Breast epithelium (tissue), 4 donors: ENCODE measurements at regions not wholly inside any gene's neighbourhood (a gene's known extent, or its start where the extent isn't known, plus 50 kb on each side); places are given as distances from the start of the nearest gene placed in this dataset.
"Not testable (repeated sequence)": the region's sequence is repeated elsewhere in the genome, so short reads cannot be mapped to it uniquely, and the experiment has no call there.

Source experiments
- DNase-seq, 2 donors: peaks; one replicate each; pipeline ENCODE4 v3.0.0-alpha.2; 2019; ENCODE audit warnings: low spot score in 2 of 2
- H3K27ac ChIP-seq, 2 donors: fragments of 200-600 bp; sonication (generic) in 1 of 2; one replicate each; pipeline ENCODE4 v1.5.1; 2016 to 2019; ENCODE audit warnings: mild to moderate bottlenecking in 1 of 2
- H3K27me3 ChIP-seq, 2 donors: fragments of 200-600 bp; sonication (generic) in 1 of 2; one replicate each; pipeline versions ENCODE4 v1.5.1 to v1.6.0; 2017 to 2019; ENCODE audit warnings: control low read depth in 1 of 2, mild to moderate bottlenecking in 1 of 2
- H3K36me3 ChIP-seq: fragments of 200-600 bp; one replicate; pipeline ENCODE4 v1.5.1; 2019
- H3K4me1 ChIP-seq, 2 donors: fragments of 200-600 bp; sonication (generic); one replicate each; pipeline ENCODE4 v1.5.1; 2016 to 2019; ENCODE audit warnings: control low read depth in 1 of 2
- H3K4me3 ChIP-seq, 3 donors: fragments of 200-600 bp; sonication (generic); 1 replicate in 2 of 3; 2 replicates in 1 of 3; pipeline ENCODE4 v1.5.1; 2016 to 2019; ENCODE audit warnings: mild to moderate bottlenecking in 3 of 3, moderate library complexity in 2 of 3
- H3K9me3 ChIP-seq, 2 donors: fragments of 200-600 bp; sonication (generic) in 1 of 2; one replicate each; pipeline ENCODE4 v1.5.1; 2016 to 2019; ENCODE audit warnings: control low read depth in 1 of 2
- CTCF ChIP-seq, 3 donors: fragments of 450-650 bp; IDR thresholded peaks; one replicate each; pipeline ENCODE4 v1.5.1; 2016 to 2017; ENCODE audit warnings: antibody characterized with exemption in 3 of 3, mild to moderate bottlenecking in 3 of 3, moderate library complexity in 3 of 3
- POLR2A ChIP-seq: fragments of 450-650 bp; IDR thresholded peaks from one replicate; pipeline ENCODE4 v1.6.1; 2016; ENCODE audit warnings: antibody characterized with exemption, mild to moderate bottlenecking, moderate library complexity
- POLR2AphosphoS5 ChIP-seq, 3 donors: sonication (generic); formaldehyde crosslinking; IDR thresholded peaks; one replicate each; pipeline ENCODE4 v1.6.1; 2017; ENCODE audit warnings: antibody characterized with exemption in 3 of 3
- intact Hi-C: fragments of 100-400 bp; cut with DNase I; formaldehyde crosslinking; loops from one replicate; pipeline ENCODE4 v1.15.1; 2023; ENCODE audit warnings: low total_unique reads

- DNase-seq, result no peak
- Histone ChIP-seq H3K4me3 (no peak overlapping the region), H3K36me3 (no peaks in the 10 kb centered on the region), H3K27ac (no peak overlapping the region), H3K9me3 (no peaks in the 10 kb centered on the region), H3K27me3 (no peaks in the 10 kb centered on the region), H3K4me1 (no peaks in the 10 kb centered on the region)
- intact Hi-C loops, result no loop called here
- TF ChIP-seq POLR2A (no peak), CTCF (IDR thresholded peaks at IDR 0.05) (no peak), POLR2AphosphoS5 (IDR thresholded peaks at IDR 0.05) (no peak)
These were observed 59.8 kb downstream of the SOD2 start for GRCh38 chr6:159633196-159633595.

- no peak overlapping the region for H3K27ac ChIP-seq
- no peaks in the 10 kb centered on the region for H3K4me1 ChIP-seq
- no peaks in the 10 kb centered on the region for H3K36me3 ChIP-seq
- TF ChIP-seq POLR2AphosphoS5 (IDR thresholded peaks at IDR 0.05), result no peak
- TF ChIP-seq POLR2A, result no peak
- no peak for TF ChIP-seq CTCF (IDR thresholded peaks at IDR 0.05)
- no peak for DNase-seq
- no peak overlapping the region for H3K4me3 ChIP-seq
- no peaks in the 10 kb centered on the region for H3K9me3 ChIP-seq
- intact Hi-C loops, result no loop called here
- H3K27me3 ChIP-seq, result no peaks in the 10 kb centered on the region
These were observed 61.2 kb downstream of the SOD2 start for GRCh38 chr6:159631886-159632285.

GRCh38 chr6:159627939-159628338 is 65.1 kb downstream of the SOD2 start:
- no peak for TF ChIP-seq POLR2AphosphoS5 (IDR thresholded peaks at IDR 0.05)
- TF ChIP-seq POLR2A, result no peak
- TF ChIP-seq CTCF (IDR thresholded peaks at IDR 0.05), result no peak
- H3K4me3 ChIP-seq, result no peak overlapping the region
- no peaks in the 10 kb centered on the region for H3K4me1 ChIP-seq
- H3K27ac ChIP-seq, result no peak overlapping the region
- no peaks in the 10 kb centered on the region for H3K36me3 ChIP-seq
- intact Hi-C loops, result no loop called here
- no peaks in the 10 kb centered on the region for H3K9me3 ChIP-seq
- no peak for DNase-seq
- no peaks in the 10 kb centered on the region for H3K27me3 ChIP-seq

DNA sequence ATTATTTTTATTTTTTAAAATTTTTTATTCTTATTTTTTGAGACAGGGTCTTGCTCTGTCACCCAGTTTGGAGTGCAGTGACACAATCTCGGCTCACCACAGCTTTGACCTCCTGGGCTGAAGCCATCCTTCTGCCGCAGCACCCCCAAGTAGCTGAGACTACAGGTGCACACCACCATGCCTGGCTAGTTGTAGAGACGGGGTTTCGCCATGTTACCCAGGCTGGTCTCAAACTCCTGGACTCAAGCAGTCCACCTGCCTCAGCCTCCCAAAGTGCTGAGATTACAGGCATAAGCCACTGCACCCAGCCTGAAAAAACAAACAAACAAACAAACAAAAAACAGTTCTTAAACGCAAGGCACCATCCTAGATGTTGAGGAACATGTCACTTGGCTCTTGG is 66.5 kb downstream of the SOD2 start:
- H3K27me3 ChIP-seq, intact Hi-C loops, H3K4me1 ChIP-seq, H3K4me3 ChIP-seq, DNase-seq, H3K36me3 ChIP-seq, H3K27ac ChIP-seq, H3K9me3 ChIP-seq: not testable (repeated sequence)

- no peaks in the 10 kb centered on the region for H3K27me3 ChIP-seq
- intact Hi-C loops, result loop anchor here (5.0 kb wide), 1 partner anchor 626 kb away; no protein-coding TSS in a partner anchor
- no peaks in the 10 kb centered on the region for H3K4me1 ChIP-seq
- no peak for DNase-seq
- no peaks in the 10 kb centered on the region for H3K36me3 ChIP-seq
- no peak overlapping the region for H3K27ac ChIP-seq
- TF ChIP-seq POLR2AphosphoS5 (IDR thresholded peaks at IDR 0.05) (no peak), CTCF (IDR thresholded peaks at IDR 0.05) (no peak), POLR2A (no peak)
- no peak overlapping the region for H3K4me3 ChIP-seq
- no peaks in the 10 kb centered on the region for H3K9me3 ChIP-seq
These were observed 69.9 kb downstream of the SOD2 start for GRCh38 chr6:159623156-159623555.

- no peak overlapping the region for H3K4me3 ChIP-seq
- H3K4me1 ChIP-seq, result no peaks in the 10 kb centered on the region
- H3K9me3 ChIP-seq, result peaks cover 6 to 17% of the 10 kb centered on the region in 2 donors
- TF ChIP-seq CTCF (IDR thresholded peaks at IDR 0.05) (no peak), POLR2AphosphoS5 (IDR thresholded peaks at IDR 0.05) (no peak), POLR2A (no peak)
- DNase-seq, result no peak
- intact Hi-C loops, result loop anchor here (5.0 kb wide), 1 partner anchor 624 kb away; no protein-coding TSS in a partner anchor
- H3K27ac ChIP-seq, result no peak overlapping the region
- H3K27me3 ChIP-seq, result no peaks in the 10 kb centered on the region
- no peaks in the 10 kb centered on the region for H3K36me3 ChIP-seq
These were observed 72.1 kb downstream of the SOD2 start for GRCh38 chr6:159620947-159621346.
